OCI-LY7 (cell line): ENCODE measurements at regions not wholly inside any gene's neighbourhood (a gene's known extent, or its start where the extent isn't known, plus 50 kb on each side); places are given as distances from the start of the nearest gene placed in this dataset.
"Not testable (repeated sequence)": the region's sequence is repeated elsewhere in the genome, so short reads cannot be mapped to it uniquely, and the experiment has no call there.

ENCODE experiments used
- BruUV-seq: library from RNA; stranded (reverse); fragments of 400-500 nt; replicated peaks from 2 replicates; lab custom pipeline; 2021; lab: Mats Ljungman, UMichigan
- CTCF ChIA-PET: fragments of 300-600 bp; sonication (Branson Sonifier 250); formaldehyde crosslinking; loops from one replicate; lab custom pipeline; 2022; ENCODE audit warnings: antibody characterized with exemption; ENCODE audit not compliant: unreplicated experiment; lab: Charles Lee
- POLR2A ChIA-PET: fragments of 300-600 bp; sonication (Branson Sonifier 250); formaldehyde crosslinking; loops from one replicate; lab custom pipeline; 2022; ENCODE audit warnings: antibody characterized with exemption; lab: Charles Lee
- DNase-seq: peaks from one replicate; pipeline ENCODE4 v3.0.0-alpha.2; 2015; ENCODE audit warnings: low spot score
- H2AFZ ChIP-seq: fragments of 200-600 bp; sonication (generic), shearing (Covaris generic); 2 replicates; pipeline ENCODE4 v1.6.1; 2014; ENCODE audit warnings: mild to moderate bottlenecking, antibody characterized with exemption, low read length, moderate library complexity
- H3K27ac ChIP-seq: fragments of 200-600 bp; sonication (generic); 2 replicates; pipeline ENCODE4 v1.5.1; 2014; ENCODE audit warnings: mixed run types, low read depth, mild to moderate bottlenecking, moderate library complexity, low read length, inconsistent platforms; ENCODE audit not compliant: poor library complexity, severe bottlenecking
- H3K36me3 ChIP-seq: fragments of 200-600 bp; sonication (generic); 2 replicates; pipeline ENCODE4 v1.6.1; 2014; ENCODE audit warnings: mild to moderate bottlenecking, antibody characterized with exemption, low read length, moderate library complexity, mixed read lengths; ENCODE audit not compliant: insufficient read depth
- H3K4me1 ChIP-seq: fragments of 200-600 bp; sonication (generic); 2 replicates; pipeline ENCODE4 v1.5.1; 2014; ENCODE audit warnings: mild to moderate bottlenecking, low read length; ENCODE audit not compliant: insufficient read depth, poor library complexity, severe bottlenecking
- H3K4me2 ChIP-seq: fragments of 200-600 bp; sonication (generic); 2 replicates; pipeline ENCODE4 v1.6.1; 2014; ENCODE audit warnings: mild to moderate bottlenecking, low read length
- H3K4me3 ChIP-seq: fragments of 200-600 bp; sonication (generic); 2 replicates; pipeline ENCODE4 v1.5.1; 2014; ENCODE audit warnings: mild to moderate bottlenecking, low read depth, low read length; ENCODE audit not compliant: poor library complexity, severe bottlenecking
- H3K79me2 ChIP-seq: fragments of 200-600 bp; sonication (generic); 2 replicates; pipeline ENCODE4 v1.6.1; 2016; ENCODE audit warnings: low read depth, mild to moderate bottlenecking, low read length, moderate library complexity, mixed read lengths; ENCODE audit not compliant: insufficient read depth
- H3K9me2 ChIP-seq: fragments of 200-600 bp; sonication (generic); 2 replicates; pipeline ENCODE4 v1.6.1; 2016; ENCODE audit warnings: mild to moderate bottlenecking, low read length, mixed read lengths; ENCODE audit not compliant: insufficient read depth
- H3K9me3 ChIP-seq: fragments of 200-600 bp; sonication (generic); 2 replicates; pipeline ENCODE4 v1.6.1; 2014; ENCODE audit warnings: mild to moderate bottlenecking, mixed run types, low read length, mixed read lengths
- H4K20me1 ChIP-seq: fragments of 200-600 bp; sonication (generic); 2 replicates; pipeline ENCODE4 v1.6.1; 2014; ENCODE audit warnings: mild to moderate bottlenecking, antibody characterized with exemption, low read length, moderate library complexity, mixed read lengths; ENCODE audit not compliant: insufficient read depth
- CTCF ChIP-seq: fragments of 200-600 bp; sonication (generic); conservative IDR thresholded peaks from 2 replicates; pipeline ENCODE4 v1.5.1; 2014; ENCODE audit warnings: mild to moderate bottlenecking, antibody characterized with exemption, low read length, moderate library complexity, mixed read lengths
- EZH2phosphoT487 ChIP-seq: fragments of 200-600 bp; sonication (generic); IDR thresholded peaks from 2 replicates; pipeline ENCODE4 v1.6.1; 2018; ENCODE audit warnings: low read depth, borderline replicate concordance, mild to moderate bottlenecking, mixed run types, antibody characterized with exemption, low read length, moderate library complexity, mixed read lengths
- intact Hi-C: fragments of 100-400 bp; cut with micrococcal nuclease; formaldehyde crosslinking; loops from one replicate; pipeline ENCODE4 v1.10.0; 2022; ENCODE audit not compliant: unreplicated experiment

DNA sequence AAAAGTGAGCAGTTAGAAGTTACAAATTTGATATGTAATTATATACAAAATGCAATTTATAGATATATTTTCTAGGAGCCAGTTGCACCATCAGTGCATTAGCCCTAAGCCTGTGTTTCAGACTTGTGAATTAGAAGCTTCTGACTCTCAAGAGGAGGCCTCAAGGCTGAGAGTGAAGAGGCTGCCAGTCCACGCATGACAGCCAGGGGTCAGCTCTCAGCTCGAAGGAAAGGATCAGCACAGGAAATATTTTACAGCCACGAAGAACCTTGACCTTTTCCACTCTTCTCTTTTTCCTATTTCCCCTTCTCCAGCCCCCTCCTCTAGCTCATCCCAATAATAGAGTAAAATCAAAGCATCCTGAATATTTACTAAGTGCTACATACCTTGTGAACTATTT lies 642.4 kb downstream of the TRIML1 start:
- no peak overlapping the region for H3K4me3 ChIP-seq
- H3K79me2 ChIP-seq = no peaks in the 10 kb centered on the region
- DNase-seq = no peak
- BruUV-seq = no TSS peak
- no peak overlapping the region for H3K4me2 ChIP-seq
- H3K36me3 ChIP-seq = no peaks in the 10 kb centered on the region
- intact Hi-C loops = no loop called here
- H4K20me1 ChIP-seq = no peaks in the 10 kb centered on the region
- H3K9me3 ChIP-seq = no peaks in the 10 kb centered on the region
- no peaks in the 10 kb centered on the region for H3K9me2 ChIP-seq
- ChIA-PET CTCF (no interaction called here), POLR2A (no interaction called here)
- no peak overlapping the region for H2AFZ ChIP-seq
- no peak overlapping the region for H3K27ac ChIP-seq
- TF ChIP-seq EZH2phosphoT487 (no peak), CTCF (no peak)
- H3K4me1 ChIP-seq = no peaks in the 10 kb centered on the region

GRCh38 chr4:188783175-188783574 lies 643.9 kb downstream of the TRIML1 start:
- no peaks in the 10 kb centered on the region for H3K9me2 ChIP-seq
- H2AFZ ChIP-seq = no peak overlapping the region
- H3K9me3 ChIP-seq = no peaks in the 10 kb centered on the region
- H4K20me1 ChIP-seq = no peaks in the 10 kb centered on the region
- intact Hi-C loops = no loop called here
- H3K4me1 ChIP-seq = no peaks in the 10 kb centered on the region
- no peak for DNase-seq
- no peak for TF ChIP-seq EZH2phosphoT487
- TF ChIP-seq CTCF = no peak
- no peak overlapping the region for H3K4me2 ChIP-seq
- CTCF ChIA-PET = no interaction called here
- no peaks in the 10 kb centered on the region for H3K79me2 ChIP-seq
- H3K27ac ChIP-seq = no peak overlapping the region
- H3K36me3 ChIP-seq = no peaks in the 10 kb centered on the region
- no TSS peak for BruUV-seq
- POLR2A ChIA-PET = interaction anchor here (1.3 kb wide), 1 partner anchor 16 kb away, joined by 3 read pairs; no protein-coding TSS in a partner anchor
- H3K4me3 ChIP-seq = no peak overlapping the region

DNA sequence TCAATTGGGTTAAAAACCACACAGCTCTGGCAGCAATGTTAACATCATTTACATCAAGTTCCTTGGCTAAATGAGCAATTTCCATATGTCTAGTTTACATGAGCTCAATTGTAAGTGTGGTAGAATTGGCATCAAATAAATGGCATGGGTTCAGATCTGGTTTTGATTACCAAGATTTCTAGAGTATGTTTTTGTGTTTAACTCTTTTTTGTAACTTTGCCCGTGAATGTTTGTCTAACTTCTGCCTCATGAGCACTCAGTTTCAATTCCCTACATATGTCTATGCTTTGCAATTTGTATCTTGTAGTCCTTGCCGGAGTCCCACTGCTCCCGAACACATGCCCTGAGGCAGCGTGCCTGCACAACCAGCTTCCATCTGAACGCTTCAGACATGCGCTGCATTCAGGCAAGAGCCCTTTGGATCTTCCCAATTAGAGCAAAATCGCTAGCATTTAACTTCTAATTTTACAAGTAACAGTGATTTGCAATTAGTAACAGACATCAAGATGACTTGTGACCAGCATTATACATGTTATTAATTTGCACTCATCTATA lies 644.4 kb downstream of the TRIML1 start:
- no peak for DNase-seq
- H2AFZ ChIP-seq = no peak overlapping the region
- TF ChIP-seq CTCF = no peak
- TF ChIP-seq EZH2phosphoT487 = no peak
- H4K20me1 ChIP-seq = no peaks in the 10 kb centered on the region
- H3K4me1 ChIP-seq = no peaks in the 10 kb centered on the region
- ChIA-PET POLR2A (interaction anchor here (1.3 kb wide), 1 partner anchor 17 kb away, joined by 3 read pairs; no protein-coding TSS in a partner anchor), CTCF (no interaction called here)
- no peaks in the 10 kb centered on the region for H3K9me3 ChIP-seq
- H3K4me2 ChIP-seq = no peak overlapping the region
- H3K9me2 ChIP-seq = no peaks in the 10 kb centered on the region
- H3K4me3 ChIP-seq = no peak overlapping the region
- no TSS peak for BruUV-seq
- H3K36me3 ChIP-seq = no peaks in the 10 kb centered on the region
- no peak overlapping the region for H3K27ac ChIP-seq
- no peaks in the 10 kb centered on the region for H3K79me2 ChIP-seq
- intact Hi-C loops = no loop called here

- BruUV-seq, CTCF ChIA-PET, intact Hi-C loops, H3K9me2 ChIP-seq, DNase-seq, H4K20me1 ChIP-seq, H3K27ac ChIP-seq, H3K4me2 ChIP-seq, H3K36me3 ChIP-seq, H3K4me1 ChIP-seq, POLR2A ChIA-PET, H3K79me2 ChIP-seq, H2AFZ ChIP-seq, H3K4me3 ChIP-seq, H3K9me3 ChIP-seq: not testable (repeated sequence)
Measured at GRCh38 chr4:188796600-188796999, 657.4 kb downstream of the TRIML1 start.
